Parathyroid adenoma (tissue), 2 donors: ENCODE measurements at regions not wholly inside any gene's neighbourhood (a gene's known extent, or its start where the extent isn't known, plus 50 kb on each side); places are given as distances from the start of the nearest gene placed in this dataset.

Experiments used
- H2AFZ ChIP-seq: fragments of 300-600 bp; sonication (generic); one replicate; pipeline ENCODE4 v1.7.0; 2017; ENCODE audit warnings: antibody characterized with exemption, mild to moderate bottlenecking
- H3K27ac ChIP-seq: fragments of 300-600 bp; sonication (generic); one replicate; pipeline ENCODE4 v1.7.0; 2017
- H3K27me3 ChIP-seq: fragments of 300-600 bp; sonication (generic); one replicate; pipeline ENCODE4 v1.7.0; 2017; ENCODE audit warnings: low read length; ENCODE audit not compliant: control insufficient read depth, insufficient read depth
- H3K36me3 ChIP-seq: fragments of 300-600 bp; sonication (generic); one replicate; pipeline ENCODE4 v1.7.0; 2017; ENCODE audit warnings: low read length; ENCODE audit not compliant: control insufficient read depth, insufficient read depth
- H3K4me1 ChIP-seq: fragments of 300-600 bp; sonication (generic); one replicate; pipeline ENCODE4 v1.7.0; 2017; ENCODE audit warnings: control low read depth
- H3K4me2 ChIP-seq: fragments of 300-600 bp; sonication (generic); one replicate; pipeline ENCODE4 v1.7.0; 2017; ENCODE audit warnings: low read length
- H3K4me3 ChIP-seq: fragments of 300-600 bp; sonication (generic); one replicate; pipeline ENCODE4 v1.7.0; 2017; ENCODE audit warnings: low read depth, low read length
- H3K79me2 ChIP-seq: fragments of 300-600 bp; sonication (generic); one replicate; pipeline ENCODE4 v1.7.0; 2017; ENCODE audit warnings: control low read depth
- H3K9ac ChIP-seq: fragments of 300-600 bp; sonication (generic); one replicate; pipeline ENCODE4 v1.7.0; 2017; ENCODE audit warnings: mild to moderate bottlenecking
- H3K9me3 ChIP-seq: fragments of 300-600 bp; sonication (generic); one replicate; pipeline ENCODE4 v1.7.0; 2017; ENCODE audit warnings: low read length; ENCODE audit not compliant: control insufficient read depth
- TF ChIP-seq, protein P1 (sequence below): fragments of 300-600 bp; sonication (generic); IDR thresholded peaks from one replicate; pipeline ENCODE4 v1.7.0; 2017; ENCODE audit warnings: antibody characterized with exemption, mild to moderate bottlenecking
- donor health status: primary hyperparathyroidism.

DNA sequence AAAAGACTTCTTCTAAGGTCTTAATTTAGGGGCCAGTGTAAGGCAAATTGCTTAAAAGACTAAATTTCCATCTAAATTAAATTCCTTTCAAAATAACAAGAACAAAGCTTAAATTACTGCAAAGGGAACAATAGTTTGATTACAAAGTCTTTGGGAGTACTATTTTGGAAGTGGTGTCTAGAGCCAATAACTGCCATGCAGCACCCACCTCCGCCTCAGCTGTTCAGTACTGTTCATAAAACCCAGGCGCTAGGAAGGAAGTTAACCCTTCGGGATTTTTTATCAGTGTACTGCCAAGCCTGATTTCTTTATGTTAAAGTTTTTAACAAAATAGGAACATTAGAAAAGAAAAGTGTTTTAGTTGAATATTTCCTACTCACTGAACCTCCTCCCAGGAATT, 210.1 kb downstream of the LIG4 start:
- Histone ChIP-seq H3K4me1 (no peaks in the 10 kb centered on the region), H3K36me3 (no peaks in the 10 kb centered on the region), H3K9ac (no peak overlapping the region), H3K4me3 (no peak overlapping the region), H3K79me2 (no peaks in the 10 kb centered on the region), H2AFZ (no peak overlapping the region), H3K4me2 (no peak overlapping the region), H3K9me3 (no peaks in the 10 kb centered on the region), H3K27me3 (no peaks in the 10 kb centered on the region), H3K27ac (no peak overlapping the region)
- TF ChIP-seq, protein P1, sequence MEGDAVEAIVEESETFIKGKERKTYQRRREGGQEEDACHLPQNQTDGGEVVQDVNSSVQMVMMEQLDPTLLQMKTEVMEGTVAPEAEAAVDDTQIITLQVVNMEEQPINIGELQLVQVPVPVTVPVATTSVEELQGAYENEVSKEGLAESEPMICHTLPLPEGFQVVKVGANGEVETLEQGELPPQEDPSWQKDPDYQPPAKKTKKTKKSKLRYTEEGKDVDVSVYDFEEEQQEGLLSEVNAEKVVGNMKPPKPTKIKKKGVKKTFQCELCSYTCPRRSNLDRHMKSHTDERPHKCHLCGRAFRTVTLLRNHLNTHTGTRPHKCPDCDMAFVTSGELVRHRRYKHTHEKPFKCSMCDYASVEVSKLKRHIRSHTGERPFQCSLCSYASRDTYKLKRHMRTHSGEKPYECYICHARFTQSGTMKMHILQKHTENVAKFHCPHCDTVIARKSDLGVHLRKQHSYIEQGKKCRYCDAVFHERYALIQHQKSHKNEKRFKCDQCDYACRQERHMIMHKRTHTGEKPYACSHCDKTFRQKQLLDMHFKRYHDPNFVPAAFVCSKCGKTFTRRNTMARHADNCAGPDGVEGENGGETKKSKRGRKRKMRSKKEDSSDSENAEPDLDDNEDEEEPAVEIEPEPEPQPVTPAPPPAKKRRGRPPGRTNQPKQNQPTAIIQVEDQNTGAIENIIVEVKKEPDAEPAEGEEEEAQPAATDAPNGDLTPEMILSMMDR, result no peak

DNA sequence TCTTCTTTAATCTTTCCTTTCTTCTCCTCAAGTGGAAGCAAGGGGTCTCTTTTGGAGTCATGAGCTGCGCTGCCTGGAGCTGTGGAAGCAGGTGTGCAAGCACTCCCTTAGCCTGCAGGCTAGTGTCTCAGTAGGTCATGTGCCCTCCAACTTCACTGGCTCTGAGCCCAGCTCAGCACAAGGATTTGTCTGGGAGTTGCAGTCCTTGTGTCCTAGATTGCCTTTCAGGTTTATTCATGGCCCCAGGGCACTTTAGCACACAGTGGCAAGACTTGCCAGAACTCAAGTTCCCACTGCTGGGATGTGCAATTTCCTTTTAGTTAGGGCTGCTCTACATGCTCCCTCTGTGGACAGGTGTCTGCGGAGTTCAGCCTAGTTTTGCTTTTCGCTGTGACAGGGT, 211.7 kb downstream of the LIG4 start:
- TF ChIP-seq, protein P1, result no peak
- Histone ChIP-seq H3K79me2 (no peaks in the 10 kb centered on the region), H2AFZ (no peak overlapping the region), H3K27me3 (no peaks in the 10 kb centered on the region), H3K36me3 (no peaks in the 10 kb centered on the region), H3K4me1 (no peaks in the 10 kb centered on the region), H3K27ac (no peak overlapping the region), H3K4me3 (no peak overlapping the region), H3K9me3 (no peaks in the 10 kb centered on the region), H3K4me2 (no peak overlapping the region), H3K9ac (no peak overlapping the region)

DNA sequence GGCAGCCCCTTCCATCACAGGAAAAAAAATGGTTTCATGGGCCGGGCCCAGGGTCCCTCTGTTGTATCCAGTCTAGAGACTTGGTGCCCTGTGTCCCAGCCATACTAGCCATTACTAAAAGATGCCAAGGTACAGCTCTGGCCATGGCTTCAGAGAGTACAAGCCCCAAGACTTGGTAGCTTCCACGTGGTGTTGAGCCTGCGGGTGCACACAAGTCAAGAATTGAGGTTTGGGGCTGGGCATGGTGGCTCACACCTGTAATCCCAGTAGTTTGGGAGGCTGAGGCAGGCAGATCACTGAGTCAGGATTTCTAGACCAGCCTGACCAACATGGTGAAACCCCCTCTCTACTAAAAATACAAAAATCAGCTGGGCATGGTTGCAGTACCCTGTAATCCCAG, 214.3 kb downstream of the LIG4 start:
- no peaks in the 10 kb centered on the region for H3K9me3 ChIP-seq
- no peak overlapping the region for H2AFZ ChIP-seq
- no peaks in the 10 kb centered on the region for H3K79me2 ChIP-seq
- no peaks in the 10 kb centered on the region for H3K4me1 ChIP-seq
- no peak overlapping the region for H3K4me3 ChIP-seq
- TF ChIP-seq, protein P1, result no peak
- no peak overlapping the region for H3K27ac ChIP-seq
- H3K9ac ChIP-seq, result no peak overlapping the region
- no peaks in the 10 kb centered on the region for H3K27me3 ChIP-seq
- H3K4me2 ChIP-seq, result no peak overlapping the region
- H3K36me3 ChIP-seq, result no peaks in the 10 kb centered on the region

DNA sequence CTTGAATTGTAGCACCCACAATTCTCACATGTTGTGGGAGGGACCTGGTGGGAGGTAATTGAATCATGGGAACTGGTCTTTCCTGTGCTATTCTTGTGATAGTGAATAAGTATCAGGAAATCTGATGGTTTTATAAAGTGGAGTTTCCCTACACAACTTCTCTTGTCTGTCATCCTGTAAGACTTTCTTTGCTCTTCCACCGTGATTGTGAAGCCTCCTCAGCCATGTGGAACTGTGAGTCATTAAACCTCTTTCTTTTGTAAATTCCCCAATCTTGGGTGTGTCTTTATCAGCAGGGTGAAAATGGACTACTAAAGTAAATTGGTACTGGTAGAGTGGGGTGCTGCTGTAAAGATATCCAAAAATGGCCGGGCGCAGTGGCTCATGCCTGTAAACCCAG, 215.6 kb downstream of the LIG4 start:
- H3K9ac ChIP-seq, result no peak overlapping the region
- no peaks in the 10 kb centered on the region for H3K27me3 ChIP-seq
- no peak overlapping the region for H3K4me2 ChIP-seq
- H3K4me3 ChIP-seq, result no peak overlapping the region
- H3K4me1 ChIP-seq, result no peaks in the 10 kb centered on the region
- no peak overlapping the region for H3K27ac ChIP-seq
- H2AFZ ChIP-seq, result no peak overlapping the region
- TF ChIP-seq, protein P1, result no peak
- H3K79me2 ChIP-seq, result no peaks in the 10 kb centered on the region
- H3K36me3 ChIP-seq, result no peaks in the 10 kb centered on the region
- no peaks in the 10 kb centered on the region for H3K9me3 ChIP-seq

DNA sequence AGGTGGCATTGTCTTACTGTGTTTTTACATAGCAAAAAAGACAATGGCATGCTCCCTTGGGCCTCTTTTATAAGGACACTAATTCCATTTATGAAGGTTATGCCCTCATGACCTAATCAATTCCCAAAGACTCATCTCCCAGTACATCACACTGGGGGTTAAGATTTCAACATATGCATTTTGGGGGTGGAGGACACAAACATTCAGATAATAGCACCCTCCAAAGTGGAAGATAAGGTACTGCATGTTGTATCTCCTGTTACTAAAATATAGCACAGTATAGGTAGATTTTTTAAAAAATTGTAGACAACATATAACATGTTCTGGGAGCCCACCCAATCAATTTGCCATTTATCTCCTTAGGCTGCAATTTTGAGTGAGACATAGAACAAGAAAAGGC, 221.2 kb downstream of the LIG4 start:
- TF ChIP-seq, protein P1, result no peak
- Histone ChIP-seq H3K4me2 (no peak overlapping the region), H3K36me3 (no peaks in the 10 kb centered on the region), H3K9me3 (no peaks in the 10 kb centered on the region), H3K27me3 (no peaks in the 10 kb centered on the region), H2AFZ (no peak overlapping the region), H3K9ac (no peak overlapping the region), H3K79me2 (no peaks in the 10 kb centered on the region), H3K4me1 (no peaks in the 10 kb centered on the region), H3K4me3 (no peak overlapping the region), H3K27ac (no peak overlapping the region)
